Fibroblast of the aortic adventitia (primary cell): ENCODE measurements at regions not wholly inside any gene's neighbourhood (a gene's known extent, or its start where the extent isn't known, plus 50 kb on each side); places are given as distances from the start of the nearest gene placed in this dataset.
A peak's percentile ranks its signal among the peaks of the same experiment; 100 is the strongest.

ENCODE experiments used
- DNase-seq: peaks from one replicate; pipeline ENCODE4 v3.0.0-alpha.2; 2010; ENCODE audit warnings: low read depth
- H3K4me3 ChIP-seq: 2 replicates; pipeline ENCODE4 v1.5.1; 2011; ENCODE audit warnings: low read depth, mild to moderate bottlenecking, control low read depth, low read length, moderate library complexity
- TF ChIP-seq, protein P1 (sequence below): IDR thresholded peaks from 2 replicates; pipeline ENCODE4 v1.5.1; 2011; ENCODE audit warnings: mild to moderate bottlenecking, low read length, control low read depth, inconsistent platforms; ENCODE audit not compliant: insufficient read depth

GRCh38 chr10:124145109-124145870 is 51.9 kb upstream of the CHST15 start:
- no peak overlapping the region for H3K4me3 ChIP-seq
- TF ChIP-seq, protein P1, sequence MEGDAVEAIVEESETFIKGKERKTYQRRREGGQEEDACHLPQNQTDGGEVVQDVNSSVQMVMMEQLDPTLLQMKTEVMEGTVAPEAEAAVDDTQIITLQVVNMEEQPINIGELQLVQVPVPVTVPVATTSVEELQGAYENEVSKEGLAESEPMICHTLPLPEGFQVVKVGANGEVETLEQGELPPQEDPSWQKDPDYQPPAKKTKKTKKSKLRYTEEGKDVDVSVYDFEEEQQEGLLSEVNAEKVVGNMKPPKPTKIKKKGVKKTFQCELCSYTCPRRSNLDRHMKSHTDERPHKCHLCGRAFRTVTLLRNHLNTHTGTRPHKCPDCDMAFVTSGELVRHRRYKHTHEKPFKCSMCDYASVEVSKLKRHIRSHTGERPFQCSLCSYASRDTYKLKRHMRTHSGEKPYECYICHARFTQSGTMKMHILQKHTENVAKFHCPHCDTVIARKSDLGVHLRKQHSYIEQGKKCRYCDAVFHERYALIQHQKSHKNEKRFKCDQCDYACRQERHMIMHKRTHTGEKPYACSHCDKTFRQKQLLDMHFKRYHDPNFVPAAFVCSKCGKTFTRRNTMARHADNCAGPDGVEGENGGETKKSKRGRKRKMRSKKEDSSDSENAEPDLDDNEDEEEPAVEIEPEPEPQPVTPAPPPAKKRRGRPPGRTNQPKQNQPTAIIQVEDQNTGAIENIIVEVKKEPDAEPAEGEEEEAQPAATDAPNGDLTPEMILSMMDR = no peak
- peak; percentile 17 for DNase-seq

- DNase-seq = no peak
- TF ChIP-seq, protein P1 = no peak
- H3K4me3 ChIP-seq = no peak overlapping the region
These were observed 51.1 kb upstream of the CHST15 start for GRCh38 chr10:124144536-124144935.

GRCh38 chr10:124143721-124144120 is 50.3 kb upstream of the CHST15 start:
- no peak overlapping the region for H3K4me3 ChIP-seq
- DNase-seq = no peak
- TF ChIP-seq, protein P1 = no peak
